Glutamatergic neuron (in vitro differentiated cells): ENCODE measurements at regions not wholly inside any gene's neighbourhood (a gene's known extent, or its start where the extent isn't known, plus 50 kb on each side); places are given as distances from the start of the nearest gene placed in this dataset.
"Not testable (repeated sequence)": the region's sequence is repeated elsewhere in the genome, so short reads cannot be mapped to it uniquely, and the experiment has no call there.

ENCODE experiments used
- DNase-seq: peaks from one replicate; pipeline ENCODE4 v3.0.0; 2022
- H3K27ac Mint-ChIP-seq: one replicate; pipeline ENCODE4 v1.8.0; 2020; ENCODE audit warnings: mild to moderate bottlenecking, mixed read lengths, inconsistent platforms; ENCODE audit not compliant: unreplicated experiment
- H3K27me3 Mint-ChIP-seq: one replicate; pipeline ENCODE4 v1.8.0; 2020; ENCODE audit warnings: mild to moderate bottlenecking, moderate library complexity, mixed read lengths, inconsistent platforms; ENCODE audit not compliant: unreplicated experiment
- H3K36me3 Mint-ChIP-seq: one replicate; pipeline ENCODE4 v1.8.0; 2020; ENCODE audit warnings: mild to moderate bottlenecking, mixed read lengths, inconsistent platforms; ENCODE audit not compliant: unreplicated experiment
- H3K4me1 Mint-ChIP-seq: one replicate; pipeline ENCODE4 v1.8.0; 2020; ENCODE audit warnings: mild to moderate bottlenecking, low read depth, mixed read lengths, inconsistent platforms; ENCODE audit not compliant: unreplicated experiment
- H3K4me3 Mint-ChIP-seq: one replicate; pipeline ENCODE4 v1.8.0; 2020; ENCODE audit warnings: mild to moderate bottlenecking, mixed read lengths, inconsistent platforms; ENCODE audit not compliant: unreplicated experiment
- H3K9me3 Mint-ChIP-seq: one replicate; pipeline ENCODE4 v1.8.0; 2020; ENCODE audit warnings: mild to moderate bottlenecking, moderate library complexity, mixed read lengths, inconsistent platforms; ENCODE audit not compliant: unreplicated experiment
- TF ChIP-seq, protein P1 (sequence below): fragments of 200-600 bp; sonication (generic); IDR thresholded peaks from one replicate; pipeline ENCODE4 v1.5.0; 2021; ENCODE audit not compliant: partially characterized antibody, unreplicated experiment

DNA sequence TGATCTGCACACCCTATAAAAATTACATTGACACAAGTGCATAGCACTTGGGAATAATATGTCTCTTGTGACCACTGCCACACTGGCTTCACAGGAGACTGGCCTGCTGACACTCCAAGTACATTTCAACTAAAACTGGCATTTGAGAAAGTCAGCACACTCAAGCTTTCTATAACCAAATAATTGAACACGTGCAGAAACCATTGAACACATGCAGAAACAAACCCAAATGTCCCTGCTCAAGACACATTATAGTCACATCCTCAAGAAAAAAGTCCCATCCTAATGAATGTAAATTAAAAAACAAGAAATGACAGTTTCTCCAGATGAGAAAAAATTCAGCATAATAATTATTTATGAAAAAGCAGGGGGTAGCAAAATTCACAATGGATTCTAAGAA, 1859.1 kb upstream of the PCDH20 start:
- H3K36me3 Mint-ChIP-seq = no peaks in the 10 kb centered on the region
- no peaks in the 10 kb centered on the region for H3K27me3 Mint-ChIP-seq
- no peak for DNase-seq
- H3K4me1 Mint-ChIP-seq = no peaks in the 10 kb centered on the region
- H3K9me3 Mint-ChIP-seq = no peaks in the 10 kb centered on the region
- TF ChIP-seq, protein P1, sequence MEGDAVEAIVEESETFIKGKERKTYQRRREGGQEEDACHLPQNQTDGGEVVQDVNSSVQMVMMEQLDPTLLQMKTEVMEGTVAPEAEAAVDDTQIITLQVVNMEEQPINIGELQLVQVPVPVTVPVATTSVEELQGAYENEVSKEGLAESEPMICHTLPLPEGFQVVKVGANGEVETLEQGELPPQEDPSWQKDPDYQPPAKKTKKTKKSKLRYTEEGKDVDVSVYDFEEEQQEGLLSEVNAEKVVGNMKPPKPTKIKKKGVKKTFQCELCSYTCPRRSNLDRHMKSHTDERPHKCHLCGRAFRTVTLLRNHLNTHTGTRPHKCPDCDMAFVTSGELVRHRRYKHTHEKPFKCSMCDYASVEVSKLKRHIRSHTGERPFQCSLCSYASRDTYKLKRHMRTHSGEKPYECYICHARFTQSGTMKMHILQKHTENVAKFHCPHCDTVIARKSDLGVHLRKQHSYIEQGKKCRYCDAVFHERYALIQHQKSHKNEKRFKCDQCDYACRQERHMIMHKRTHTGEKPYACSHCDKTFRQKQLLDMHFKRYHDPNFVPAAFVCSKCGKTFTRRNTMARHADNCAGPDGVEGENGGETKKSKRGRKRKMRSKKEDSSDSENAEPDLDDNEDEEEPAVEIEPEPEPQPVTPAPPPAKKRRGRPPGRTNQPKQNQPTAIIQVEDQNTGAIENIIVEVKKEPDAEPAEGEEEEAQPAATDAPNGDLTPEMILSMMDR = no peak
- H3K4me3 Mint-ChIP-seq = no peak overlapping the region
- no peak overlapping the region for H3K27ac Mint-ChIP-seq

DNA sequence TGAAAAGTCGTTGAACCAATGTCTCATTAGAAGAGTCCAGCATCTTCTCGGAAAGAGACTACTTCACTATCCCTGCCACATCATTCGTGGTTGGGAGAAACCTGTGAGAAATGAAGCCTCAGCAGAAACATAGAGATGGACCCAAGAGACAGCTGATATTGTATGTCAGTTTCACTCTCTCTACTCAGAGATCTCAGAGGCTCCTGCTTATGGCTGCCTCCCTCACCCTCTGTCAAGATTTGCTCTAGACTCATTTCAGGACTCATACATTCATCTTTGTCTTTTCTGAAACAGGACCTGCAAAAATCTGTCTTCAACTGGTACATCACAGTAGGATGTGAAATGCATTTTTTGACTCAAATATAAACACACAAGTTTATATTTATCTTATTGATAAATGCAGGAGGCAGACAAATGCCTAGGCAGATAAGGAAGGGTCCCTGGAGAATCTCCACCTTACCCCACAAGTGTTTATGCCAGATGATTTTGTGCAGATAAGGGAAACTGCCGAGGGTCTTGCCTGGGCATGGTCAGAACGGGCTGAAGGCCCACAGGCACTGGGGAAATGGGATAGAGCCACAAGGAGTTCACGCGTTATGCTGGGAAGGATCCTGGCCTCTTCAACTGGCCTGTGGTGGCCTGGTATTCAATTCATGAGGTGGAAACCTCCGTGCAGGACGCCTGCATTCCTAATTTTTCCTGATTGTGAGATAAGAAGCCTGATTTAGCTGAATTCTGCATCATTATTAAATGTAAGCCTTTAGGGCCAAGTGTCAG, 1834.0 kb upstream of the PCDH20 start:
- DNase-seq = no peak
- no peaks in the 10 kb centered on the region for H3K36me3 Mint-ChIP-seq
- no peak overlapping the region for H3K4me3 Mint-ChIP-seq
- no peak overlapping the region for H3K27ac Mint-ChIP-seq
- no peaks in the 10 kb centered on the region for H3K4me1 Mint-ChIP-seq
- no peaks in the 10 kb centered on the region for H3K27me3 Mint-ChIP-seq
- TF ChIP-seq, protein P1 = no peak
- no peaks in the 10 kb centered on the region for H3K9me3 Mint-ChIP-seq

DNA sequence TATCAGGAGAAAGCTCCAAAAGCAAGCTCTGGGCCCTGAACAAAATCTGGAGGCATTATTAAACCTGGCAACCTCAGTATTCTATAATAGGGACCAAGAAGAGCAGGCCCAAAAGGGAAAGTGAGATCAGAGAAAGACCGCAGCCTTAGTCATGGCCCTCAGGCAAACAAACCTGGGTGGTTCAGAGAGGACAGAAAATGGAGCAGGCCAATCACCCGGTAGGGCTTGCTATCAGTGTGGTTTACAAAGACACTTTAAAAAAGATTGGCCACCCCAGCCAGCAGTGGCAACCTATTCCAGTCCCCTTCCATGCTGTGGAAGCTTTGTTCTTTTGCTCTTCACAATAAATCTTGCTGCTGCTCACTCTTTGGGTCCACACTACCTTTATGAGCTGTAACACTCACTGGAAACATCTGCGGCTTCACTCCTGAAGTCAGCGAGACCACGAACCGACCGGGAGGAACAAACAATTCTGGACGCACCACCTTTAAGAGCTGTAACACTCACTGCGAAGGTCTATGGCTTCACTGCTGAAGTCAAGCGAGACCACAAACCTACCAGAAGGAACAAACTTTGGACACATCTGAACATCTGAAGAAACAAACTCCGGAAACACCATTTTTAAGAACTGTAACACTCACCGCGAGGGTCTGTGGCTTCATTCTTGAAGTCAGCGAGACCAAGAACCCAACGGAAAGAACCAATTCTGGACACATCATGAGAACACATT, 1821.2 kb upstream of the PCDH20 start:
- H3K9me3 Mint-ChIP-seq, H3K27me3 Mint-ChIP-seq, DNase-seq, H3K36me3 Mint-ChIP-seq, H3K4me1 Mint-ChIP-seq, H3K4me3 Mint-ChIP-seq, H3K27ac Mint-ChIP-seq: not testable (repeated sequence)

DNA sequence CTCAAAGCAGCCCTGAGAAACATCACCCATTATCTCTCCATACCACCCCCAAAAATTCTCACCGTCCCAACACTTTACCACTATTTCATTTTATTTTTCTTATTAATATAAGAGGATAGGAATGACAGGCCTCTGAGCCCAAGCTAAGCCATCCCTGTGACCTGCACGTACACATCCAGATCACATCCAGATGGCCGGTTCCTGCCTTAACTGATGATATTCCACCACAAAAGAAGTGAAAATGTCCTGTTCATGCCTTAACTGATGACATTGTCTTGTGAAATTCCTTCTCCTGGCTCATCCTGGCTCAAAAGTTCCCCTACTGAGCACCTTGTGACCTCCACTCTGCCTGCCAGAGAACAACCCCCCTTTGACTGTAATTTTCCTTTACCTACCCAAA, 1802.9 kb upstream of the PCDH20 start:
- not testable (repeated sequence) for H3K4me3 Mint-ChIP-seq, H3K9me3 Mint-ChIP-seq, H3K27ac Mint-ChIP-seq, H3K4me1 Mint-ChIP-seq, DNase-seq, H3K36me3 Mint-ChIP-seq, H3K27me3 Mint-ChIP-seq

DNA sequence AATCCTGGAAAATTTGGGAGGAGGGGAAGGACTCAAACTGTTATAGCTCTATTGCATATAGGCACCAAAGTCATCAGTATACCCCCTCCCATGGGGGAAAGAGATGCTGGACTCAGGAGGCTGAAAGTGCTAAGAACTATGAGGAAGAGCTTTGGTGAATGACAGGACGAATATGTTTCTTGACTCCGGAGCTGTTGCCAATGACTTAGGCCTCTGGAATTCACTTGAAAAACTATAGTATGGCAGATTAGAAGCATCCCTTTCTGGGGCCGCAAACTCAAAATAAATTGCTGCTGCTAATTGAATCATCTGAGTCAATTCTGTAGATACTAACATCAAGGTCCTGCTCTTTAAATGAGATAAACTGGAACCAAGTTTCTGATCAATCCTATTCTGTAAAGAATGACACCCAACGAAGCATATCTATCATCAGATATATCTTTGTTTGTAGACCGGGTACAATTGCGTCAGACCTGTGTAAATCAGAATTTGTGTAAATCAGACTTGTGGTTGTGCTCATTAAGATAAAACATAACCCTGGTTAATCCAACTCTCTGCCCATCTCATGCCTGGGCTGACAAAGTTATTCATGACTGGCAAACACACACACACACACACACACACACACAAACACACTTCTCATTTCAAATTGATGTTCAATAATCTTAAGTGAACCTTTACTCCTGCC, 1793.8 kb upstream of the PCDH20 start:
- Mint-ChIP-seq H3K36me3 (no peaks in the 10 kb centered on the region), H3K9me3 (peaks cover 3% of the 10 kb centered on the region), H3K27ac (no peak overlapping the region), H3K4me3 (no peak overlapping the region), H3K4me1 (no peaks in the 10 kb centered on the region), H3K27me3 (no peaks in the 10 kb centered on the region)
- DNase-seq = no peak
- TF ChIP-seq, protein P1 = no peak
